Frontal cortex (tissue), 3 donors: ENCODE measurements at regions not wholly inside any gene's neighbourhood (a gene's known extent, or its start where the extent isn't known, plus 50 kb on each side); places are given as distances from the start of the nearest gene placed in this dataset.

Experiments
- DNase-seq, 2 donors: peaks; one replicate each; pipeline ENCODE4 v3.0.0; 2012; ENCODE audit warnings: low spot score in 2 of 2
- FAIRE-seq: peaks from 2 replicates; lab custom pipeline; 2012; peaks lifted over from hg19 to GRCh38; lab: Jason Lieb, UNC
- donor health status: control.
- donor health status: control.
- donor health status: control.

DNA sequence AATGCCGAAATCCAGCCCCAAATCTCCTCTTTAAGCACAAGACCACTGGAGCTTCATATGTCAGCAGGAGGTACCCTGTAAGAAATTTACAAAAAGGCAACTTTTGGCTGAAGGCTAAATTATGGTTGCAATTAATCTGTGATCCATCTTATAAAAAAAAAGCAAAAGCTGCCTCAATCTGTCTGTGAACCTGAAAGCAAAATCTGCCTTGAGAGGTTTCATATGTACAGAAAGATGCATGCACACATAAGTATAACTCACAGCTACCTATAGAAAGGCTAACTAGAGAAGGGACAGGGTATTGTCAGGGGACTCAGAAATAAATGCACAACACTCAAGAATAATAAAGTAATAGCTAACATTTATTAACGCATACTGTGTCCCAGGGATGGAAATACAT, 964.2 kb upstream of the ADGRL2 start:
- FAIRE-seq (no peak), DNase-seq (no peak)

DNA sequence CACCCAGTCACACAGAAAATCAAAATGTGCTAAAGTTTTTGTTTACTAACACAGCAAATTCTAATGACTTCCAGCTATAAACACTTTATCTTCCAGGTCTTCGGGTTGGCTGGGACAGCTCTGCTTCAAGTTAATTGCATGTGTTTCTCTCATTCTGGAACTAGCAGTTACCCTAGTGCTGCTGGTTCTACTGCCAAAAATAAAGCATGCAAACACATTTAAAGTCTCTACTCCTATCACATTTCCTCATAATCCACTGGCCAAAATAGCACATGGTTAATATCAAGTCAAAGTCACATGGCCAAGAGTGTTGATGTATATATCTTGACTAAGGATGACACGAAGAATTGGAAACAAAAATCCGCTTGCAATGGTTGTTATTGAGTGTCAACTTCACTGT, 973.1 kb upstream of the ADGRL2 start:
- FAIRE-seq, result no peak
- no peak for DNase-seq

DNA sequence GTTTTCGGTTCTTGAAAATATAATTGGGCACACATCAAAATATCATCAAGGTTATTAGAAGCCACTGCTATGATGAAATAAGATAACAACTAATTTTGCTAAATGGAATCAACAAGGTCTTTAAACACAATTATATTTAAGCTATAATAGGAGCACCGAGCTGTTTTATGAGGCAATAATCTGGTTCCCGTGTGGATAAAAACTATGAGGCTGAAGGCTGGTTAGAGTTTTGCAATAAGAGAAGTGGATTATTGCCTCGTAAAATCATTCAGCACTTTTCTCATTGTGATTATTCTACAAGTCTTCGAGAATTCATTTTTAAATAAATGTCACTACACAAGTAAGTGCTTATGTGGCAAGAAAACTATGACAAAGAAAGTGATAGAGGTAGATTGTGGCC, 975.7 kb upstream of the ADGRL2 start:
- FAIRE-seq (no peak), DNase-seq (no peak)

- DNase-seq (no peak), FAIRE-seq (no peak)
These were observed 982.5 kb upstream of the ADGRL2 start for GRCh38 chr1:80818211-80818610.

DNA sequence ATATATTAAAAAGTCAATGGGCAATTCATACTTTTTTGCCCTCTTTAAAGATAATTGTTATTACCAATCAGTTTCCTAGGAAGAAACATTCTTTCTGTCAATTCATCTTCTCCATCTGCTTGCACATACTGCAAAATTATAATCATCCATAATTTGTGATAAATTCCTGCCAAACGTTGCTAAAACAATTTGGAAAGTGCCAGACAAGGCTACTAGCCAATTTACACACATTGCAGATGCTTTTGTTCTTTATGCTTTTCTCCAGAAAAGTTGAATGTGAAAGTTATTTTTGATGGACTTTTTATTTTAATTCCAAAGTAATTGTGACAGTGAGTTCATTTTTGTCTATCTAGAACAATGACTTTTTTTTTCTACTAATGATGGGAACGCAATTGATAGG, 992.8 kb upstream of the ADGRL2 start:
- DNase-seq (no peak), FAIRE-seq (no peak)

GRCh38 chr1:80806431-80806830, 994.3 kb upstream of the ADGRL2 start:
- DNase-seq, result no peak
- FAIRE-seq, result no peak

GRCh38 chr1:80801695-80802094, 999.0 kb upstream of the ADGRL2 start:
- DNase-seq, result no peak
- FAIRE-seq, result no peak

GRCh38 chr1:80799457-80799856, 1001.3 kb upstream of the ADGRL2 start:
- DNase-seq (no peak), FAIRE-seq (no peak)

GRCh38 chr1:80779275-80779674, 1021.5 kb upstream of the ADGRL2 start:
- DNase-seq, result no peak
- no peak for FAIRE-seq

GRCh38 chr1:80778094-80778840, 1022.5 kb upstream of the ADGRL2 start:
- no peak for DNase-seq

DNA sequence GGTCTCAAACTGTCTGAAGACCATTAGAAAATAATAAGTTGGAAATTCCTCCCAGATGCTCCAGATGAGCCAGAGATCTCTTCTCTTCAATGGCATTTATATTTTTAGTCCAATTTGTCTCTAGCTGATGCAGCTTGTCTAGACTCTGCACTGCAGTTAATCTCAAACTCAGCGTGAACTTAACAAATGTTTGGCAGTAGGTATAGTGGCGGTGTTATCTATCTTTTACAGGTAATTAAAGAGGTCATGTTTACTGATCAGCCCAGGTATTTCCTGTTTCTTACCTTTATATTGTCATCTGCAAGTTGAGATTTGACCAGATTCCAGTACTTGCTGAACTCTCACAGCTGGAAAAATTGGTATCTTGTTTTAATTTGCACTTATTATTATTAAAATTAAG, 1024.5 kb upstream of the ADGRL2 start:
- no peak for DNase-seq
- FAIRE-seq, result no peak

More at GRCh38 chr1:80778094-80778840, 1022.5 kb upstream of the ADGRL2 start:
- FAIRE-seq, result no peak

DNA sequence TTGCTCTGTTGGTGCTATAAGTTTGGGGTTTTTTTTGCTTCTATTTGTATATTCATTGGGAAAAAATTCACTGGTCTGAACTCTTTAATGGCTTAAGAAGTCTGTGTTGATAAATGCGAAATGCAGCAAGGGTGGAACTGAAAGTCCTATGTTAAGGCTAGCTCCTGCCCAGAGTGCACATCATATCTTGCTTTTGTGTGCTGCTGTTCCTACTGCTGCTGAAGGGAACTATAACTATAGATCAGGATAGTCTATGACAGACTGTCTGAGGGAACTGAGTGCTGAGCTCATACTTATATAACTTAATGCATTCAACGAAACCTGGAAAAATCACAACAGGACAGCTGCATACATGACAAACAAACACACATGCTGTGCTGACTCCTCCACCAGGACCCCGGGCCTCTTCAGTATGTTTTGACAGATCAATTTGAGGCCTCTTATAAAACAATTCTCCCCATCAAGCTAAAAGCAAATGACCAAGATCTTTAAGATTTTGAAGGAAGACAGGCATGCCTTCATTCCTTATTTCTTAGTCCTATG, 1031.5 kb upstream of the ADGRL2 start:
- FAIRE-seq (no peak), DNase-seq (no peak)

DNA sequence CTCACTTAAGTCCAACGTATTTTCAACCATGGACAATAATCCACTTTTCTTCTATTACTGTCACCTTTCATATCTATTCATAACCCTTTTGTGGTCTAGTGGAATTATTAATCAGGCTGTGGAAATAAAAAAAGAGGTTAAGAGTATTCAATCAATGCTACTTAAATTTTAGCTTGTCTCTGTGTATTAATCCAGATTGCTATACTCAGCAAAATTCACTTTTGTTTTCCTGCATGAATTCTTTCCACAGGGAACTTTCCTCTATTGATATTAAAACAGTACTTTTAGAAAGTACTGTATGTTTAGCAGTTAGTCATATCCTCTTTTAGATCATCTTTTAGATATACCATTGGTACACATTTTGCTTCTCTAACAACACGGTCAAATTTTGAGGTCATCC, 1033.0 kb upstream of the ADGRL2 start:
- DNase-seq (no peak), FAIRE-seq (no peak)

GRCh38 chr1:80759354-80759753, 1041.4 kb upstream of the ADGRL2 start:
- FAIRE-seq (no peak), DNase-seq (no peak)

DNA sequence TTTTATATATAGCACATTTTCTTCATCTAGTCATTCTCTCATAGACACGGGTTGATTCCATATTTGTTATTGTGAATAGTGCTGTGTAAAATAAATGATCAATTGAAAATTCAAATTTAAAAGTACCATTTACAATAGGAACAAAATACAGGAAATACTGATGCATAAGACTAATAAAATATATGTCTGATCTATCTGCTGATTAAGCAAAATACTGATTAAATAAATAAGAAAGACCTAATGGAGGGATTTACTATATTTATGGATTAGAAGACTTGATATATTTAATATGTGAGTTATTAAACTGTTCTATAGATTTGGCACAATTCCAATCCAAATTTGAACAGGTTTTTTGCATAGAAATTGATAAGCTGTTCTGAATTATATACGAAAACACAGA, 1044.8 kb upstream of the ADGRL2 start:
- FAIRE-seq, result no peak
- no peak for DNase-seq

DNA sequence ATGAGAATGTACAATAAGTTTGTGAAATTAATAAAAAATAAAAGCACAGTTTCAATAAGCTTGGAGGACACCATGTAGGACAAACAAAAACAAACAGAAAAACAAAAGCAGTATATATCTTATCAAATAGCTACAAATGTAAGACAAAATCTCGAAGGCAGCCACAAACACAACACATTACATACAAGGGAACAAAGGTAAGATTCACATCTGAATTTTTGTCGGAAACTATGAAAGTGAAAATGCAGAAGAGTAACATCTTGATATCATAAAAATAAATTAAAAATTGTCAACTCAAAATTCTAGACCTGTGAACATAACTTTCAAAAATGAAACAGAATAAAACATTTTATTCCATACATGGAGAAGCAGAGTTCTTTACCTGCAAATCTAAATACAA, 1049.5 kb upstream of the ADGRL2 start:
- FAIRE-seq (no peak), DNase-seq (no peak)

GRCh38 chr1:80731241-80731894, 1069.4 kb upstream of the ADGRL2 start:
- DNase-seq, result no peak
- no peak for FAIRE-seq

GRCh38 chr1:80722611-80723010, 1078.1 kb upstream of the ADGRL2 start:
- no peak for FAIRE-seq
- no peak for DNase-seq

DNA sequence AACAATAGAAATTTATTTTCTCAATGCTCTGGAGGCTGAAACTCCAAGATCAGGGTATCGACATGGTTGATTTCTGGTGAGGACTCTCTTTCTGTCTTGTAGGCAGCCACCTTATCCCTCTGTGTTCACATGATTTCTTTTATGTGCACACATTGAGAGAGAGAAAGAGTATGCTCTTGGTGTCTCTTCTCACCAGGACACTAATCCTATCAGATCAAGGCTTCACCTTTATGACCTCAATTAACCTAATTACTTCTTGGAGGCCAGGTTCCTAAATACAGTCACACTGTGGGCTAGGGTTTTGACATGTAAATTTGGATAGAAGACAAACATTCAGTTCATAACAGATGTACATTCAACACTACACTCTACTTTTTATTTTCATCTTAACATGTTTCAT, 1094.2 kb upstream of the ADGRL2 start:
- DNase-seq (no peak), FAIRE-seq (no peak)

DNA sequence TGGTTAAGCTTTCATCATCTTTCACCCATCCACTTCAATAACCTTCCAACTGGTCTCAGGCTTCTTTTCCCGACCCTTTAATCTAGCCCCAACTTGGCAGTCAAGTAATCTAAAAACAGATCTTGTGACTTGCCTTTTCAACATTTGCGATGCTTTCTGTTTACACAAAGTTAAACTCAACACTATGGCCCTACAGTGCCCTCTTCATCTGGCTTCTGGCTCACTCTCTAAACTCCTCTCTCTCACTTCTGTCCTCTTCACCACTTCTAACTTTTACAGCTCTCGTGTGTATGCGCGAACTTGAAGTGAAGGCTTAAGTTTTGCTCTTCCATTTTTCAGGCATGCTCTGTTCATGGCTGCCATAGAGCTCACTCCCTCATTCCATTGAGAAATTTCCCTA, 1122.3 kb upstream of the ADGRL2 start:
- FAIRE-seq (no peak), DNase-seq (no peak)

GRCh38 chr1:80675454-80675853, 1125.3 kb upstream of the ADGRL2 start:
- FAIRE-seq (no peak), DNase-seq (no peak)
